Neural cell (in vitro differentiated cells): ENCODE measurements at regions not wholly inside any gene's neighbourhood (a gene's known extent, or its start where the extent isn't known, plus 50 kb on each side); places are given as distances from the start of the nearest gene placed in this dataset.

Source experiments
- EP300 ChIP-seq: fragments of 450-650 bp; conservative IDR thresholded peaks from 2 replicates; pipeline ENCODE4 v1.6.1; 2014; ENCODE audit warnings: antibody characterized with exemption, mild to moderate bottlenecking, moderate library complexity; ENCODE audit not compliant: poor library complexity, severe bottlenecking
- EZH2 ChIP-seq: fragments of 200-600, 300-800 bp; shearing (Covaris generic), sonication (generic); IDR thresholded peaks from 2 replicates; pipeline ENCODE4 v1.6.1; 2014; ENCODE audit warnings: antibody characterized with exemption, low read length, borderline replicate concordance, mild to moderate bottlenecking; ENCODE audit not compliant: insufficient read depth, poor library complexity, severe bottlenecking
- MXI1 ChIP-seq: fragments of 450-650 bp; conservative IDR thresholded peaks from 2 replicates; pipeline ENCODE4 v1.6.1; 2014; ENCODE audit warnings: antibody characterized with exemption, mild to moderate bottlenecking; ENCODE audit not compliant: poor library complexity, severe bottlenecking
- POLR2AphosphoS5 ChIP-seq: IDR thresholded peaks from 2 replicates; pipeline ENCODE4 v1.6.1; 2012
- RAD21 ChIP-seq: fragments of 450-650 bp; conservative IDR thresholded peaks from 2 replicates; pipeline ENCODE4 v1.6.1; 2014; ENCODE audit warnings: antibody characterized with exemption, mild to moderate bottlenecking, moderate library complexity
- SMC3 ChIP-seq: fragments of 450-650 bp; conservative IDR thresholded peaks from 2 replicates; pipeline ENCODE4 v1.6.1; 2014; ENCODE audit warnings: antibody characterized with exemption, mild to moderate bottlenecking, moderate library complexity; ENCODE audit not compliant: poor library complexity
- TAF1 ChIP-seq: IDR thresholded peaks from 2 replicates; pipeline ENCODE4 v1.6.1; 2012; ENCODE audit warnings: low read depth
- TF ChIP-seq, protein P1 (sequence below): IDR thresholded peaks from 2 replicates; pipeline ENCODE4 v1.6.1; 2012; ENCODE audit warnings: borderline replicate concordance
- TF ChIP-seq, protein P2 (sequence below): fragments of 450-650 bp; IDR thresholded peaks from 2 replicates; pipeline ENCODE4 v1.5.1; 2014; ENCODE audit warnings: antibody characterized with exemption, mild to moderate bottlenecking, moderate library complexity; ENCODE audit not compliant: poor library complexity, severe bottlenecking

- TF ChIP-seq, protein P1, sequence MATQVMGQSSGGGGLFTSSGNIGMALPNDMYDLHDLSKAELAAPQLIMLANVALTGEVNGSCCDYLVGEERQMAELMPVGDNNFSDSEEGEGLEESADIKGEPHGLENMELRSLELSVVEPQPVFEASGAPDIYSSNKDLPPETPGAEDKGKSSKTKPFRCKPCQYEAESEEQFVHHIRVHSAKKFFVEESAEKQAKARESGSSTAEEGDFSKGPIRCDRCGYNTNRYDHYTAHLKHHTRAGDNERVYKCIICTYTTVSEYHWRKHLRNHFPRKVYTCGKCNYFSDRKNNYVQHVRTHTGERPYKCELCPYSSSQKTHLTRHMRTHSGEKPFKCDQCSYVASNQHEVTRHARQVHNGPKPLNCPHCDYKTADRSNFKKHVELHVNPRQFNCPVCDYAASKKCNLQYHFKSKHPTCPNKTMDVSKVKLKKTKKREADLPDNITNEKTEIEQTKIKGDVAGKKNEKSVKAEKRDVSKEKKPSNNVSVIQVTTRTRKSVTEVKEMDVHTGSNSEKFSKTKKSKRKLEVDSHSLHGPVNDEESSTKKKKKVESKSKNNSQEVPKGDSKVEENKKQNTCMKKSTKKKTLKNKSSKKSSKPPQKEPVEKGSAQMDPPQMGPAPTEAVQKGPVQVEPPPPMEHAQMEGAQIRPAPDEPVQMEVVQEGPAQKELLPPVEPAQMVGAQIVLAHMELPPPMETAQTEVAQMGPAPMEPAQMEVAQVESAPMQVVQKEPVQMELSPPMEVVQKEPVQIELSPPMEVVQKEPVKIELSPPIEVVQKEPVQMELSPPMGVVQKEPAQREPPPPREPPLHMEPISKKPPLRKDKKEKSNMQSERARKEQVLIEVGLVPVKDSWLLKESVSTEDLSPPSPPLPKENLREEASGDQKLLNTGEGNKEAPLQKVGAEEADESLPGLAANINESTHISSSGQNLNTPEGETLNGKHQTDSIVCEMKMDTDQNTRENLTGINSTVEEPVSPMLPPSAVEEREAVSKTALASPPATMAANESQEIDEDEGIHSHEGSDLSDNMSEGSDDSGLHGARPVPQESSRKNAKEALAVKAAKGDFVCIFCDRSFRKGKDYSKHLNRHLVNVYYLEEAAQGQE, result no peak
- TF ChIP-seq, protein P2, sequence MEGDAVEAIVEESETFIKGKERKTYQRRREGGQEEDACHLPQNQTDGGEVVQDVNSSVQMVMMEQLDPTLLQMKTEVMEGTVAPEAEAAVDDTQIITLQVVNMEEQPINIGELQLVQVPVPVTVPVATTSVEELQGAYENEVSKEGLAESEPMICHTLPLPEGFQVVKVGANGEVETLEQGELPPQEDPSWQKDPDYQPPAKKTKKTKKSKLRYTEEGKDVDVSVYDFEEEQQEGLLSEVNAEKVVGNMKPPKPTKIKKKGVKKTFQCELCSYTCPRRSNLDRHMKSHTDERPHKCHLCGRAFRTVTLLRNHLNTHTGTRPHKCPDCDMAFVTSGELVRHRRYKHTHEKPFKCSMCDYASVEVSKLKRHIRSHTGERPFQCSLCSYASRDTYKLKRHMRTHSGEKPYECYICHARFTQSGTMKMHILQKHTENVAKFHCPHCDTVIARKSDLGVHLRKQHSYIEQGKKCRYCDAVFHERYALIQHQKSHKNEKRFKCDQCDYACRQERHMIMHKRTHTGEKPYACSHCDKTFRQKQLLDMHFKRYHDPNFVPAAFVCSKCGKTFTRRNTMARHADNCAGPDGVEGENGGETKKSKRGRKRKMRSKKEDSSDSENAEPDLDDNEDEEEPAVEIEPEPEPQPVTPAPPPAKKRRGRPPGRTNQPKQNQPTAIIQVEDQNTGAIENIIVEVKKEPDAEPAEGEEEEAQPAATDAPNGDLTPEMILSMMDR, result no peak
- TF ChIP-seq EZH2 (no peak), EP300 (no peak), POLR2AphosphoS5 (no peak), MXI1 (no peak), RAD21 (no peak), TAF1 (no peak), SMC3 (no peak)
These were observed 279.2 kb downstream of the NSG2 start for GRCh38 chr5:174324680-174325079.
